Central memory CD8-positive, alpha-beta T cell (primary cell): ENCODE measurements at regions not wholly inside any gene's neighbourhood (a gene's known extent, or its start where the extent isn't known, plus 50 kb on each side); places are given as distances from the start of the nearest gene placed in this dataset.
"Not testable (repeated sequence)": the region's sequence is repeated elsewhere in the genome, so short reads cannot be mapped to it uniquely, and the experiment has no call there.

Source experiments
- ATAC-seq: fragments of 150-1000 bp; cut with Tn5 transposase; replicated peaks from 2 replicates; pipeline ENCODE4 v1.10.0; 2022; ENCODE audit warnings: mild to moderate bottlenecking, moderate FRiP score, moderate number of reproducible peaks; ENCODE audit not compliant: poor library complexity, severe bottlenecking; ENCODE audit errors: extremely low read depth
- DNase-seq, 2 donors: peaks; one replicate each; pipeline ENCODE4 v3.0.0; 2021; ENCODE audit warnings: low spot score in 2 of 2
- H3K27ac Mint-ChIP-seq: one replicate; pipeline ENCODE4 v1.8.0; 2022; ENCODE audit warnings: low read depth, mild to moderate bottlenecking, moderate library complexity, mixed read lengths
- H3K27me3 Mint-ChIP-seq: one replicate; pipeline ENCODE4 v1.8.0; 2022; ENCODE audit warnings: mixed read lengths
- H3K36me3 Mint-ChIP-seq: one replicate; pipeline ENCODE4 v1.8.0; 2022; ENCODE audit warnings: mild to moderate bottlenecking, moderate library complexity, mixed read lengths; ENCODE audit not compliant: insufficient read depth
- H3K4me1 Mint-ChIP-seq: one replicate; pipeline ENCODE4 v1.8.0; 2022; ENCODE audit warnings: mixed read lengths
- H3K4me3 Mint-ChIP-seq: one replicate; pipeline ENCODE4 v1.8.0; 2022; ENCODE audit warnings: mild to moderate bottlenecking, moderate library complexity, mixed read lengths
- H3K9me3 Mint-ChIP-seq: one replicate; pipeline ENCODE4 v1.8.0; 2022; ENCODE audit warnings: mixed read lengths

DNA sequence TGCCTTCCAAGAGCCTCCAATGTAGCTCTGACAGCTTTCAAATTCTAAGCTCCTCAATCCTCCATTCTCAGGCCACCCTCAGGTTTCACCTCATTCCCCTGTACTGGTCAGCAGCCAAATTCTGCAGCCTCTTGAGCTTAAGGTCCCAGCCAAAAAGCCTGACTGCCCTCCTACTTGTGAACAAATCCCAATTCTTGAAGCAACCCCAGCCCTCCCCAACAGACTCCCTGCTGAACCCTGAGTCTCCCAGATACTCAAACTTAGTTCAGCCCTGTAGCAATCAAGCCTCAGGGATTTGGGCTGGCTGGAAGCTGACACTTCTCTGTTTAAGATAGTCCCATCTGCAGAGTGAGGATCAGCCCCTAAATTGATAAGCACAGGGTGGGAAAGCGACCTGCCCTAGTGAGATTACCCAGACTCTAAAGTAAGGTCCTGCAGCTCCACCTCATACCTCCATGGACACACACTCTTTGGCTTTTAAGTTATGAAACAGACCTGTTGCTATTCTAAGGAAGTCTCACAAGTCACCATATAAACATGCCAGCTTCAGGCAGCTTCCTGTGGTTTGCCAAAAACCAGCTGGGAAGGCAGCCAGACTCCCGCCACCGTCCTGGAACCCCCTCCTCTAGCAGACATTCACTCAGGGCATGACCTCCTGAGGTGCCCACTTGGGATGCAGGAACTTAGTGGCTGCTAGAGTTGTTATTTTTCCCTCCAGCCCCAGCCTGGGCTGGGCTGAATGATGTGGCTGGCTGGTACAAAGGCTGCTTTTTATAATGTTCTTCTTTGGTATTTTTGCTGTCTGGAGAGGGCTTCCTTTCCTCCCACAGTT is 82.5 kb upstream of the PICALM start:
- no peaks in the 10 kb centered on the region for H3K27me3 Mint-ChIP-seq
- H3K4me1 Mint-ChIP-seq, result peaks cover 33% of the 10 kb centered on the region
- H3K4me3 Mint-ChIP-seq, result peak overlapping the region; percentile 18
- peak overlapping the region; percentile 39 for H3K27ac Mint-ChIP-seq
- H3K36me3 Mint-ChIP-seq, result peaks cover 2% of the 10 kb centered on the region
- ATAC-seq (peak; percentile 52), DNase-seq (no peak)
- no peaks in the 10 kb centered on the region for H3K9me3 Mint-ChIP-seq

DNA sequence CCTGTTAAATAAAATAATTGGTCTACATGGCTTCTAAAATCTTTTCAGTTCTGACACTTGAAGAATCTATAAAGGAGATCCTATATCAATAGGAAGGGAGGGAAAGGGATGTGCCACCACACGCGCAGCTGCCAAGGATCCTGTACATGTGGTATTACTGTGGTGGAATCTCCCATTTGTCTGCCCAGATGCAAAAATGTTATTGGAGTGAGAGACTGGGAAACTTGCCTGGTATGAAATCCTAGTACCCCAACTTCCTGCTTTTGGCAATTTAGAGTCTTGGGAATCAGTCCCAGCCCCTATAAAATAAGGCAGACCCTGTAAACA is 81.9 kb upstream of the PICALM start:
- ATAC-seq, result no peak
- H3K4me3 Mint-ChIP-seq, result no peak overlapping the region

DNA sequence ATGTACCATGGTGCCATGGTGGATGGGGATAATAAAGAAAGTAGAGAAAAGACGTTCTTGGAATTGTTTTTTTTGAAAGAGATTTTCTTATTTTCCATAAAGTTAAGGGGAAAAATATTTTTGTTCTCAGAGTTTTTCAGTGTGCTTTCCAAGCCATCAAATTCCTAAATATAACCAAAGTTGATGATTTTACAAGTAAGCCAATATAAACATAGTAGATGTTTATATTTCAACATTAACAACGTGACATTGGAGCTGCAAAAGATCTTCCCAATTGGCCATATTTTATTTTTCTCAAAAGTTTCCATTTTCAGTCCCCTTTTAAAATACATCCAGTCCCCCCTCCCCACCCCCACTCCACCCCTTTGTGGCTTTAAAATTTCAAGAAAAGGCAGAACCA is 80.9 kb upstream of the PICALM start:
- peaks cover 2% of the 10 kb centered on the region for H3K36me3 Mint-ChIP-seq
- no peak overlapping the region for H3K4me3 Mint-ChIP-seq
- H3K9me3 Mint-ChIP-seq, result no peaks in the 10 kb centered on the region
- ATAC-seq (no peak), DNase-seq (no peak)
- no peak overlapping the region for H3K27ac Mint-ChIP-seq
- H3K27me3 Mint-ChIP-seq, result no peaks in the 10 kb centered on the region
- peaks cover 39% of the 10 kb centered on the region for H3K4me1 Mint-ChIP-seq

More for the DNA sequence above, 81.9 kb upstream of the PICALM start:
- Mint-ChIP-seq H3K27ac (peak overlapping the region; percentile 39), H3K9me3 (no peaks in the 10 kb centered on the region), H3K27me3 (no peaks in the 10 kb centered on the region), H3K36me3 (peaks cover 2% of the 10 kb centered on the region), H3K4me1 (peaks cover 33% of the 10 kb centered on the region)
- no peak for DNase-seq

DNA sequence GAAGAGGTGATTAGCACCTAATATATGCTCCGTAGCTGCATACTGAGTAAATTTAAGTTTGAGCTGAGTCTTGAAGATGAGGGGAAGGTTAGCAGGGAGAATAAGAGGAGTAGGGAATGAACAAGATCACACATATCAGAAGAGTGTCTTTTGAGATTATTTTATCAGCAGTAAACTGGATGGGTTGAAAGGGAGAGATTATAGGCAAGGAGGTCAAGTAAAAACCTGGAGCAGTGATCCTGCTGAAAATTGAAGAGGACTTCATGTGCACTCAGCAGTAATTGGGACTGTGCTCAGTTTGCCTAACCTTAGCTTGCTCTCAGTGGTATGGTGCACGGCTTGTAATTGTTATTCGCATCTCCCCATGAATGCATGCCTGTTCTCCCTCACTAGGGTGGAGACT is 79.5 kb upstream of the PICALM start:
- no peak for DNase-seq
- Mint-ChIP-seq H3K4me3 (no peak overlapping the region), H3K9me3 (no peaks in the 10 kb centered on the region), H3K4me1 (peaks cover 51% of the 10 kb centered on the region), H3K27me3 (no peaks in the 10 kb centered on the region), H3K36me3 (peaks cover 3% of the 10 kb centered on the region), H3K27ac (no peak overlapping the region)
- no peak for ATAC-seq

DNA sequence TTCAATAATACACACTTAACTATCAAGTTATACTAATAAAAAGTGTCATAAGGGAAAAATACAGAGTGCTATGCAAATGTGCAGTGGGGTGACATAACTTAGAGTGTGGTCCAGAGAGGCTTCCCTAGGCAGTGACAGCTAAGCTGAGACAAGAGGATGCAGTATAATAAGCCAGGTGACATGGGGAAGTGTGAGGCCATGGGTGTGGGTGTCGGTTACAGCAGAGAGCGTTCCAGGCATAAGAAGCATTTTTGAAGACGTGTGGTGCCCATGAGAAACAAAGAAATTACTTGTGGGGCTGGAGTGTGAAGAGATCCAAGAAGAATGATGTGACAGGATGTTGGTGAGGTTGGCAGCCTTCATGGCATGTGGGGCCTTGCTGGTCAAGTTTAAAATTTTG is 78.1 kb upstream of the PICALM start:
- ATAC-seq, result no peak
- H3K4me3 Mint-ChIP-seq, result no peak overlapping the region
- no peak overlapping the region for H3K27ac Mint-ChIP-seq
- H3K9me3 Mint-ChIP-seq, result no peaks in the 10 kb centered on the region
- H3K4me1 Mint-ChIP-seq, result peaks cover 51% of the 10 kb centered on the region
- H3K27me3 Mint-ChIP-seq, result no peaks in the 10 kb centered on the region
- no peak for DNase-seq
- peaks cover 3% of the 10 kb centered on the region for H3K36me3 Mint-ChIP-seq

DNA sequence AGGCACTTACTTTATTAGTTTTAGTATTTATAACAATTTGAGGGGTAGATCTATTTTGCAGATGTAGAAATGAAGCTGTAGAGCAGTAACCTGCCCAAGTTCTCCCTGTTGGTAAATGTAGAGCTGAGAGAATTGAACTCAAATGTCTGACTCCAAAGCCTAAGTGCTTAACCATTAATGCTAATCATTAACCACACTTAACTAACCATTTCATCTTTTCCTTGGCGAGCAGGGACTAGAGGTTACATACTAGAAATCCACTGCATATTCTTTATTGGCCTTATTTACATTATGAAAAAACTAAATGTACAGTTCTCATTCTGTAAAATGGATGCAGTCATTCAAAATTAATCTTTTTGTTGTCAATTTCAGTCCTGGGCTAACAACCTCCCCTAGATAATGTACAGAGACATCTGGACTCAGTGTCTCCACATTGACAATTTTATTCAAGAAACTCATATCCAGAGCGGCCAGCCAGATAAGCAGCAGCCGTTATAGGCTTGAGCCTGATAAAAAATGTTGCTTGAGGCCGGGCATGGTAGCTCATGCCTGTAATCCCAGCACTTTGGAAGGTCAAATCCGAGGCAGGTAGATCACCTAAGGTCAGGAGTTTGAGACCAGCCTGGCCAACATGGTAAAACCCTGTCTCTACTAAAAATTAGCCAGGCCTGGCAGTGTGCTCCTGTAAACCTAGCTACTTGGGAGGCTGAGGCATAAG is 76.7 kb upstream of the PICALM start:
- H3K27me3 Mint-ChIP-seq, result no peaks in the 10 kb centered on the region
- H3K27ac Mint-ChIP-seq, result no peak overlapping the region
- peaks cover 50% of the 10 kb centered on the region for H3K4me1 Mint-ChIP-seq
- ATAC-seq, result no peak
- H3K36me3 Mint-ChIP-seq, result peaks cover 3% of the 10 kb centered on the region
- no peak for DNase-seq
- H3K9me3 Mint-ChIP-seq, result no peaks in the 10 kb centered on the region
- no peak overlapping the region for H3K4me3 Mint-ChIP-seq

DNA sequence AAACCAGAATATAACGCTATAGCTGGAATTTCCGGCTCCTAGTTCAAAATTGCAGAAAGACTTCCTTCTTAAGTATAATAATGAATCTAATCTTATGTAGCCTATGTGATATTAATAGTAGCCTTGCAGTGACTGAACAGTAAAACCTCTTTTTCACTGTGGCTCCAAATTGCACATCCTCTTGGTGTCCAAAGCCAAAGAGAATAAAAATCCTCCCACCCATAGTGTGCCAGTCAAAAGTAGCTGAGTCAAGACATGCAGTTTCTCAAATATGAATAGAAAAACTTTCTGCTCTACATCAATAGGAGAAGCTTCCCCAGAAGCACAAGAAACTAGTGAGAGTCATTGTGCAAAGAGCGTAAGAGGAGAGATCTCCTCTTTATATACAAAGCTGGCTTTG is 76.0 kb upstream of the PICALM start:
- Mint-ChIP-seq H3K4me3 (peak overlapping the region; percentile 33), H3K27ac (peak overlapping the region; percentile 81), H3K9me3 (no peaks in the 10 kb centered on the region), H3K4me1 (peaks cover 57% of the 10 kb centered on the region), H3K36me3 (peaks cover 3% of the 10 kb centered on the region), H3K27me3 (no peaks in the 10 kb centered on the region)
- no peak for DNase-seq
- ATAC-seq, result no peak

DNA sequence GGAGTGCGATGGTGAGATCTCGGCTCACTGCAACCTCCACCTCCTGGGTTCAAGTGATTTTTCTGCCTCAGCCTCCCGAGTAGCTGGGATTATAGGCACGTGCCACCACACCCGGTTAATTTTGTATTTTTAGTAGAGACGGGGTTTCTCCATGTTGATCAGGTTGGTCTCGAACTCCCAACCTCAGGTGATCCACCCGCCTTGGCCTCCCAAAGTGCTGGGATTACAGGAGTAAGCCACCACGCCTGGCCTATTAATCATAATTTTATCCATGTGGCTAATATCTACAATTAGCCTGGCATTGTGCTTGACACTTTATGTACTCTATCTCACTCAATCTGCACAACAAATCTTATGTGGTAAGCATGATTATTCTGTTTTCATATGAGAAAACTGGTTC is 75.2 kb upstream of the PICALM start:
- not testable (repeated sequence) for DNase-seq, H3K9me3 Mint-ChIP-seq, H3K27me3 Mint-ChIP-seq, H3K36me3 Mint-ChIP-seq
- peaks cover 60% of the 10 kb centered on the region for H3K4me1 Mint-ChIP-seq
- H3K4me3 Mint-ChIP-seq, result peak overlapping the region; percentile 33
- H3K27ac Mint-ChIP-seq, result peak overlapping the region; percentile 81
- ATAC-seq, result peak; percentile 33

DNA sequence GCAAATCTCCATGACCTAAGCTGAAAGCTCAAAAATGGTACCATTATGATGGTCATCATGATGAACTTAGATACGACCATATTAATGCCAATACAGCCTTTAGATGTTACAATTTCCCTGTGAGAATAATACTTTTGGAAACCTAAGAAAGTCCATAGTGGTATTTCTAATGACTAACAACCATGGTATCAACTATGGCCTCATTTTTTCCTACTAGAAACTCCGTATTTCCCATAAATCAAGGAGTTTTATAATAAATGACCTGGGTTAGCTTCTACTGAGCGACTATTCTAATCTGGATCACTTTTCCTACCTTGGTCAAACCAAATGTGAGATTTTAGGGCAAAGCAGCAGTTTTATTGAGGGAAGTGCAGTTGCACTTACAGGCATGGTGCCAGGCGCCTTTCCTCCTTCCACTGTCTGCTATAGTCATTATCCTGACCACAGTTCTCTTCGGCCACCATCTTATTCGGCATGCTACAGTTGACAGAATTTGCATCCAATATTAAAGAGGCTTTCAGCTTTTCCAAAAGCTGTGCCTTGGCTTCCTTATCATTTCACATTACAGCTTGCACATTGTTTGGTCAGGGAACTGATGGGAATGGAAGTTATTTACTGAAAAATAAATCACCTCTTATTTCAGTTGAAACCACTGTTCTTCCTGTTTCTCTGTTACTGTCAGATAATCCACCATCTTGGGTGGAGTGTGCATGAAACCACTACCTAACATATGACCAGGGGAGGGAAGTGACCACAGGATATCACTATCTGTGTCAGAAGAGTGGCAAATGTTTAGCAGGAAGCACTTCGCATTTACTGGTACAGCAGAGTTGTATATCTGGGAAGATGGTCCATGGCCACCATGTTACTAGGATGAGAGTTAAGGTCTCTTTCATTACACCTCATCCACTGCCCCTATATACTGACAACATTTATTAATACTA is 74.5 kb upstream of the PICALM start:
- H3K27ac Mint-ChIP-seq, result peak overlapping the region; percentile 81
- no peaks in the 10 kb centered on the region for H3K9me3 Mint-ChIP-seq
- peak in 1 of 2 donors; percentile 15 for DNase-seq
- no peaks in the 10 kb centered on the region for H3K27me3 Mint-ChIP-seq
- peaks cover 6% of the 10 kb centered on the region for H3K36me3 Mint-ChIP-seq
- ATAC-seq, result peak; percentile 76
- no peak overlapping the region for H3K4me3 Mint-ChIP-seq
- peaks cover 68% of the 10 kb centered on the region for H3K4me1 Mint-ChIP-seq

DNA sequence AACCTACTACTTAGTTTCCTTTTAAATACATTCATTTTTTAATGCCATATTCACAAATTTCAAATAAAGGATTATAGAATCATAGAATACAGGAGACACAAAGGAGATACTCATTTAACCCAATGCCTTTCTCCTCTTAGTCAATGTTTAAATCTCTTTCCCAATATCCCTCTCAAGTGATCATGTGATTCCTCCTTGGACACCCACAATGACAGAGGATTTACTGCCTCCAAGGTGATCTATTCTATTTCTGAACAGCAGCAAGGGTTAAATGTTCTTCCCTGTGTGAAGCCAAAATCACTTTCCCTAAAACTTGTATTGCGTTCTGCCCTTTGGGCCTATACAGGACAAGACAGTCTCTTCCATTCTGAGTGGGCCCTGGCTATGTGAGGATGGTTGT is 73.3 kb upstream of the PICALM start:
- H3K4me1 Mint-ChIP-seq, result peaks cover 70% of the 10 kb centered on the region
- peaks cover 4% of the 10 kb centered on the region for H3K36me3 Mint-ChIP-seq
- no peaks in the 10 kb centered on the region for H3K27me3 Mint-ChIP-seq
- no peak for ATAC-seq
- H3K9me3 Mint-ChIP-seq, result no peaks in the 10 kb centered on the region
- H3K4me3 Mint-ChIP-seq, result no peak overlapping the region
- H3K27ac Mint-ChIP-seq, result no peak overlapping the region
- no peak for DNase-seq

DNA sequence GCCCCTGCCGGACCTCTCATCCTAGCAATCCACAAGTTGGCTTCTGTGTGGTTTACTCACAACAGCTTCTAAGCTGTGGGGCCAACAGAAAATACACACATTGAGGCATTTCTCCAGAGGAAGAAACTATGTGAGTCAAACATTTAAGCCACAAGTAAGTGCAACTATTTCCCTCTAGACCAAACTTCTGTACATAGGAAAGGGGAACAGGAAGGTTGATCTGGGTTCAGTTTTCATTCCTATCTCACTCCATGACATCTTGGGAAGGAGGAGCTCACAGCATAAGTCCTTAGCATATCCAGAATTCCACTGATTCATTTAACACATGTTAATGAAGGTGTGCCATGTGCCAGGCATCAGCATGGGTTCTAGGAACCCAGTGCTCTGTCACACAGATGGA is 72.8 kb upstream of the PICALM start:
- peak overlapping the region; percentile 95 for H3K27ac Mint-ChIP-seq
- peaks cover 4% of the 10 kb centered on the region for H3K36me3 Mint-ChIP-seq
- H3K4me1 Mint-ChIP-seq, result peaks cover 69% of the 10 kb centered on the region
- no peak for ATAC-seq
- H3K4me3 Mint-ChIP-seq, result no peak overlapping the region
- H3K9me3 Mint-ChIP-seq, result no peaks in the 10 kb centered on the region
- no peak for DNase-seq
- no peaks in the 10 kb centered on the region for H3K27me3 Mint-ChIP-seq

DNA sequence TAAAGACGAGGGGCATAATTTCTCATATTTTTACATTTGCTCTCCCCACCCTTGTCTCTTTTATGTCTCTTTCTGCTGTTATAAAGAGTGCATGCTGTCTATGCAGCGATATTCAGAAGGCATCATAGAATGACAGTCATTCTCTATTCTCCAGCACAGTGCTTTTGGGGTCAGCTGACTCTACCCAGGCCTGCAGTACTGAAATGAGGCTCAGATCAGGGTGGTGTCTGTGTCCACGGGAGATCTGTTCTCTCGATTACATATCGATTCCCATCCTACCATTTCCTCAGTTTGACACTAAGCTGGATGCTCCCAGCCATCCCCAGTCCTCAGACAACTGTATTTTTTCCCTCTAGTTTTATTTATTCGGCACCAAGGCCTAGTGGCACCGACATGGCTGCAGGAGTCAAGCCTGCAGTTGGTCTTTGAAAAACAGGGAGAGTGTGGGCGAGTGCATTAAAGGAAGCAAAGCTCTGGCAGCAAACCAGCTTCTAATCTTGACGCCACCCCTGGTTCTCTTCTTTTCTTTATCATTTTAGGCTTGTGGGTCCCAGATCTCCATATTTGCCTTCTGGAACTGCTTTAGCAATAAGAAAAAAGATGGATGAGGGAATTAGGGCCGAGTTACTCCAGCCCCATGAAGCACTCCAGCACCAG is 71.6 kb upstream of the PICALM start:
- Mint-ChIP-seq H3K27me3 (no peaks in the 10 kb centered on the region), H3K36me3 (peaks cover 4% of the 10 kb centered on the region), H3K4me3 (no peak overlapping the region), H3K4me1 (peaks cover 71% of the 10 kb centered on the region), H3K9me3 (no peaks in the 10 kb centered on the region), H3K27ac (peak overlapping the region; percentile 95)
- ATAC-seq (no peak), DNase-seq (no peak)
